ENCODE measurements at regions not wholly inside any gene's neighbourhood (a gene's known extent, or its start where the extent isn't known, plus 50 kb on each side); places are given as distances from the start of the nearest gene placed in this dataset.
"Not testable (repeated sequence)": the region's sequence is repeated elsewhere in the genome, so short reads cannot be mapped to it uniquely, and the experiment has no call there.

- peaks cover 25% of the 10 kb centered on the region for H3K9me3 Mint-ChIP-seq
- H3K27ac ChIP-seq (ENCODE audit: low read depth in 1 of 2, low read length in 2 of 2); H3K4me1 Mint-ChIP-seq (ENCODE audit: low read depth); intact Hi-C loops (cut with DNase I, micrococcal nuclease); H3K4me3 ChIP-seq (ENCODE audit: low read length); H3K36me3 ChIP-seq (ENCODE audit: insufficient read depth, low read length); H3K27ac Mint-ChIP-seq; ATAC-seq (ENCODE audit: poor library complexity); DNase-seq; H3K4me1 ChIP-seq (ENCODE audit: insufficient read depth, low read length); H3K36me3 Mint-ChIP-seq (ENCODE audit: low read depth); H3K4me3 Mint-ChIP-seq; H3K27me3 Mint-ChIP-seq; CTCF ChIA-PET; POLR2A ChIA-PET; H3K27me3 ChIP-seq (ENCODE audit: control insufficient read depth in 1 of 2, insufficient read depth in 2 of 2, low read length in 2 of 2); H3K9me3 ChIP-seq (ENCODE audit: control insufficient read depth in 1 of 2, insufficient read depth in 1 of 2, low read length in 2 of 2): not testable (repeated sequence)
Measured at GRCh38 chr22:10934704-10935103, 4593.3 kb upstream of the OR11H1 start.

- intact Hi-C loops (cut with DNase I, micrococcal nuclease), result no loop called here
- ATAC-seq (ENCODE audit: poor library complexity), result no peak
- POLR2A ChIA-PET, result no interaction called here
Measured at GRCh38 chr22:10961043-10961860, 4566.7 kb upstream of the OR11H1 start.

GRCh38 chr22:10961861-10962255 lies 4566.1 kb upstream of the OR11H1 start:
- H3K27ac ChIP-seq (ENCODE audit: low read depth in 1 of 2, low read length in 2 of 2); H3K4me3 ChIP-seq (ENCODE audit: low read length); H3K4me1 Mint-ChIP-seq (ENCODE audit: low read depth); POLR2A ChIA-PET; intact Hi-C loops (cut with DNase I, micrococcal nuclease); H3K27me3 ChIP-seq (ENCODE audit: control insufficient read depth in 1 of 2, insufficient read depth in 2 of 2, low read length in 2 of 2); CTCF ChIA-PET; H3K36me3 ChIP-seq (ENCODE audit: insufficient read depth, low read length); H3K4me3 Mint-ChIP-seq; H3K36me3 Mint-ChIP-seq (ENCODE audit: low read depth); H3K4me1 ChIP-seq (ENCODE audit: insufficient read depth, low read length); H3K27ac Mint-ChIP-seq; H3K27me3 Mint-ChIP-seq; DNase-seq; ATAC-seq (ENCODE audit: poor library complexity): not testable (repeated sequence)
- H3K9me3 Mint-ChIP-seq, result peaks cover 33% of the 10 kb centered on the region
- peaks cover 12 to 15% of the 10 kb centered on the region in 2 experiments for H3K9me3 ChIP-seq (ENCODE audit: control insufficient read depth in 1 of 2, insufficient read depth in 1 of 2, low read length in 2 of 2)

More at GRCh38 chr22:10961043-10961860, 4566.7 kb upstream of the OR11H1 start:
- no peaks in the 10 kb centered on the region for H3K36me3 Mint-ChIP-seq (ENCODE audit: low read depth)
- no peak overlapping the region for H3K4me3 Mint-ChIP-seq
- peaks cover 12 to 15% of the 10 kb centered on the region in 2 experiments for H3K9me3 ChIP-seq (ENCODE audit: control insufficient read depth in 1 of 2, insufficient read depth in 1 of 2, low read length in 2 of 2)
- no peaks in the 10 kb centered on the region for H3K27me3 ChIP-seq (ENCODE audit: control insufficient read depth in 1 of 2, insufficient read depth in 2 of 2, low read length in 2 of 2)
- no peaks in the 10 kb centered on the region for H3K27me3 Mint-ChIP-seq
- no peaks in the 10 kb centered on the region for H3K4me1 Mint-ChIP-seq (ENCODE audit: low read depth)
- CTCF ChIA-PET, result no interaction called here
- DNase-seq, result peak in 1 of 14 experiments; percentile 9
- peaks cover 31% of the 10 kb centered on the region for H3K9me3 Mint-ChIP-seq
- TF ChIP-seq CTCF (IDR thresholded peaks at IDR 0.05), result no peak
- H3K4me1 ChIP-seq (ENCODE audit: insufficient read depth, low read length), result no peaks in the 10 kb centered on the region
- no peak overlapping the region for H3K27ac Mint-ChIP-seq
- no peak overlapping the region for H3K4me3 ChIP-seq (ENCODE audit: low read length)
- no peak overlapping the region for H3K27ac ChIP-seq (ENCODE audit: low read depth in 1 of 2, low read length in 2 of 2)
- H3K36me3 ChIP-seq (ENCODE audit: insufficient read depth, low read length), result no peaks in the 10 kb centered on the region

All from CD4-positive, alpha-beta T cell (primary cell).